Adrenal gland (tissue), 5 donors: ENCODE measurements at regions not wholly inside any gene's neighbourhood (a gene's known extent, or its start where the extent isn't known, plus 50 kb on each side); places are given as distances from the start of the nearest gene placed in this dataset.

Experiments used
- POLR2A ChIP-seq, 2 donors: fragments of 450-650 bp; IDR thresholded peaks; one replicate each; pipeline ENCODE4 v1.6.1; 2017; ENCODE audit warnings: antibody characterized with exemption in 2 of 2, mild to moderate bottlenecking in 2 of 2, moderate library complexity in 1 of 2
- TF ChIP-seq, protein P1 (sequence below), 6 experiments: fragments of 450-650 bp in 4 of 6; fragments of 200-600 bp in 2 of 6; sonication (generic) in 1 of 6; IDR thresholded peaks; 1 replicate in 5 of 6; 2 replicates in 1 of 6; pipeline versions ENCODE4 v1.5.1 to v1.8.0; 2016 to 2021; ENCODE audit warnings: antibody characterized with exemption in 6 of 6, mild to moderate bottlenecking in 2 of 6, moderate library complexity in 1 of 6
- donor health status: DM: no; HTN: no; CAD: no.

DNA sequence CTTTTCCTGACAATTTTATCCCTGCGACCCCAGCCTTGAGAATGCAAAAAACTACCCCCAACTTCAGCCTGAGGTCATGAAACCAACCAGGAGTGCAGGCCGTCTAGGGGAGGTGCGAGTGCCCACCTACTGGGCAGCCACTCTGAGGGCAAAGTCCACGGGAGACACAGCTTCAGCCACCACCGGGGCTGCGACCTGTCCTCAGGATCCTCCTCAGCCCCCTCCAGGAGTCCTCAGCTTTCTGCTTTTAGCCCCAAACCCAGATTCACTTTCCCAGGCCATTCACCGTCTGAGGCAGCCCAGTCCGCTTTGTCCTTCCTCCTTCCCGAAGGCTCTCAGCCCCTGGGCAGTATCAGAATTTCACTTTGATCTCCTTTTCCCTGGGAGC, 210.2 kb upstream of the TNP1 start:
- TF ChIP-seq, protein P1, sequence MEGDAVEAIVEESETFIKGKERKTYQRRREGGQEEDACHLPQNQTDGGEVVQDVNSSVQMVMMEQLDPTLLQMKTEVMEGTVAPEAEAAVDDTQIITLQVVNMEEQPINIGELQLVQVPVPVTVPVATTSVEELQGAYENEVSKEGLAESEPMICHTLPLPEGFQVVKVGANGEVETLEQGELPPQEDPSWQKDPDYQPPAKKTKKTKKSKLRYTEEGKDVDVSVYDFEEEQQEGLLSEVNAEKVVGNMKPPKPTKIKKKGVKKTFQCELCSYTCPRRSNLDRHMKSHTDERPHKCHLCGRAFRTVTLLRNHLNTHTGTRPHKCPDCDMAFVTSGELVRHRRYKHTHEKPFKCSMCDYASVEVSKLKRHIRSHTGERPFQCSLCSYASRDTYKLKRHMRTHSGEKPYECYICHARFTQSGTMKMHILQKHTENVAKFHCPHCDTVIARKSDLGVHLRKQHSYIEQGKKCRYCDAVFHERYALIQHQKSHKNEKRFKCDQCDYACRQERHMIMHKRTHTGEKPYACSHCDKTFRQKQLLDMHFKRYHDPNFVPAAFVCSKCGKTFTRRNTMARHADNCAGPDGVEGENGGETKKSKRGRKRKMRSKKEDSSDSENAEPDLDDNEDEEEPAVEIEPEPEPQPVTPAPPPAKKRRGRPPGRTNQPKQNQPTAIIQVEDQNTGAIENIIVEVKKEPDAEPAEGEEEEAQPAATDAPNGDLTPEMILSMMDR (IDR thresholded peaks at IDR 0.05) = no peak
- TF ChIP-seq POLR2A (IDR thresholded peaks at IDR 0.05) = no peak
